NCI-H510A (cell line): ENCODE measurements at regions not wholly inside any gene's neighbourhood (a gene's known extent, or its start where the extent isn't known, plus 50 kb on each side); places are given as distances from the start of the nearest gene placed in this dataset.

ENCODE experiments used
- DNase-seq: peaks from one replicate; lab custom pipeline; 2025; lab: John Stamatoyannopoulos, UW

DNA sequence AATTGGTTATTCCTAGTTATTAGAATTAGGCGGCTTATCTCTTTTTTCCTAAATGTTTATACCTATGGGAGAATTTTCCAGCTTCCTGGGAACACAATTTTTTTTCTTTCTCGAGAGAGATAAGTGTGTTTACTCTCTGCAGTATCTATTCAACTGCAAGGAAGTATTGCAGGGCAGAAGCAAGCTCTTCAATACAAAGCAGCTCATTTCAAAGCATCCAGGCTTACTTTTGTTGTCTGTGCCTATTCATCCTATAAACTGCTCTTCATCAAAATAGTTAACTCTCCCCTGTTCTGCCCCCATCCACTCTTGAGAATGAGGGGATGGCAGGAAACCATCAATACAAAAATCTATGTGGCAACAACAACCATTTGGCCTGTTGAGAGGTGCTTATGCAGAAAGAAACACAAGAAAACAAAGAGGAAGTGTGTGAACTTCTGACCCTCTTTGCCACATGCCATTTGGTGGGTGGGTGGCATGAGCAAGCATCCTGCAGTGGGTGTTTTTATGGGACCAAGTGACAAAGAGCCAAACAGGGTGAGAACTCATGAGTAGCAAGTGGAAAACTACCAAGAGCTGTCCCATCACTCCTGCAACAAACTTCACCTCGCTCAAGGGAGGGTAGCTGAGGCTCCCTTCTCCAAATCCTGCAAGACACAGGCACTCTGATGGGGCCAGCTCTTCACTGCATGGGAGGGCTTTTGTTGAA lies 50.6 kb upstream of the MRPS6 start:
- DNase-seq, result no peak

DNA sequence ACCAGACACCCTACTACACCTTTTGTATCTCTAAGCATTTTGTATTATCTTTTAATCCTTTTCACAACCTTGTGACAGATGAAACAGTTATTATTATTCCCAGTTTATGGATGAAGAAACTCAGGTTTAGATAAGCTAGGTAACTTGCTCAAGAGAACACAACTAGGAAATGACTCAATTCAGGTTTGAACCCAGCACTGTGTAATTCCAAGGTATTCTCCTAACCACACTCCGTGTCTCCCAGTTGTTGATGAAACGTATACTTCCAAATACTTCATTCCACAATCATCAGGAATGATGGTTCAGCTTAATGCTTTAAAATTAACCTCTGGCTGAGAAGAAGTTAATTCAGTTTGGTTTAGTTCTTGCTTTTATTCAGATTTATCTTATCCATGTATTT lies 51.7 kb upstream of the MRPS6 start:
- DNase-seq, result no peak

DNA sequence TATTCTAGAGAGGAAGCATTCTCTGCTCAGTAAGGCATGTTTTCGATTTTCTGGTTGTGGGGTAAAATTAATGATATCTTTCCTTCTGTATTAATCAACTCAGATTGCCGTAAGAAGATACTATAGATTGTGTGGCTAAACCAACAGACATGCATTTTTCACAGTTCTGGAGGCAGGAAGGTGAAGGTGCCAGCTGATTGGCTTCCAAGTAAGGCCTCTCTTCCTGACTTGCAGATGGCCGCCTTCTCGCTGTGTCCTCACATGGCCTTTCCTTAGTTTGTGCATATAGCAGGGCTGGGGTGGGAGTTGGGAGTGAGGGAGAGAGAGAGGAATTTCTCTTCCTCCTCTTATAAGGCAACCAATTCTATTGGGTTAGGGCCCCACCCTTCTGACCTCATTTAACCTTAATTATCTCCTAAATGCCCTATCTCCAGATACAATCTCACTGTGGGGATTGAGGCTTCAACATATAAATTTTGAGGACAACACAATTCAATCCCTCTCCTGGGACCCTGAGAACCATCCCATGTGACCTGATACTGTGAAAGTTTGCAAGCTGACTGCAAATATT lies 52.3 kb upstream of the MRPS6 start:
- no peak for DNase-seq

DNA sequence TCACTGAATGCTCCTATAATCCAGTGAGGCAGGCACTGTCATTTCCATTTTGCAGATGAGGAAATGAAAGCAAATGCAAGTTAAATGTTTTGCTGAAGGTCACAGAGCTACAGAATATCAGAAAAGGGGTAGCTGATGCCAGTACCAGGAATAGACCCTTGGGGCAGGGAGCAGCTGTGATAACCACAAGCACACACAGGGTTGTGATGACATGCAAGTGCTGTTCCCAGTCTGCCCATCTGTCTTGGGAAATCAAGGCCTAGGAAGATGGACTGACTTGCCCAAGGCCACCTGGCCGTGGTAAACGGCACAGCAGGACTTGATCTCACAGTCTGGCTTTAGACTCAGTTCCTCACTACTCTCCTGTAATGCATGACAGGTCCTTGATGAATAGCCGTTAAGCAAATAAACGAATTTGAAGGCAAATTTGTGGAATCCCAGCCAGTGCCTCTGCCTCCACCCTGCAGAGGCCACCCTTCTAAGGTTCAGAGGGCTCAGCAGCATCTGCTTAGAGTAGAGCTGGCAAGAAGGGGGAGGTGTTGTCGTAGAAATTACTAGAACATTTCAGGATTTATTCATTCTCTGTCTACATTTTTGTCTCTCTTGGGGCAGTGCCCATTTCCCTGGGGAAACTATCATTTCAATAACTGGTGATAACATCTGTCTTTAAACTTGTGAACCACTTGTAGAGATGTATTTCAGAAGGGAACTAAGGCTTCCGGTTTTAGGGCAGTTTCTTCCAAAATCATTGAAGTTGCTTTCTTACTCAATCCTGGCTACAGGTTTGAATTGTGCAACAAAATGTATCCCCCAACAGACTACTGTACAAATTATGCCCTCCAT lies 53.2 kb upstream of the MRPS6 start:
- DNase-seq, result peak; percentile 15

DNA sequence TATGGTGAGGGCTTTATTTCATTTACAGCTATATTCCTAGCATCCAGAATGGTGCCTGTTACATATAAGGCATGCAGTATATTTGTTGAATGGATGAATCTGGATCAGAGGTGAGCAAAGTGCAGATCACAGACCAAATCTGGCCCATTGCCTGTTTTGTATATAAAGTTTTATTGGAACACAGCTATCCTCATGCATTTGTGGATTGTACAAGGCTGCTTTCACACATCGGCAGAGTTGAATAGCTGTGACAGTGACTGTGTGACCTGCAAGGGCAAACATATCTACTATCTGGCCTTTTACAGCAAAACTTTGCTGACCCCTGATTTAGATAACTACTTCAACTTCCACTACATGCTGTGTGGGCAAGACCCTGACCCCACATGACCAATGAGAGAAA lies 54.0 kb upstream of the MRPS6 start:
- DNase-seq, result no peak

DNA sequence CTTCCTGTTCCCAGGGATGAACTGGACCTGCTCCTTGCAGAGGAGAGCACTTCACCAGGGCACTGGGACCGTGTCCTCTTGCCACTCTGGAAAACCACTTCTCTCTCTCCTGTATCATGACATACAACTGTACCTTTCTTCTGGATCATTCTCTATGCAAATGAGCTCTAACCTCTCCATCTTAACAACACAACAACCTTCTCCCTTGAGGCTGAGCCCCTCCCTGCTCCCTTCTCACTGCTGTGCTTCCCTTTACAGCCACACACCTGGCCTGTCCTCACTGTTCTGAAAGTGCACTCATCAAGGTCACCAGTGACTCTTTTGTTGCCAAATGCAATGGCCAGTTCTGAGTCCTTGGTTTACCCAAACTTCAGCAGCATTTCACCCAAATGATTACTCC lies 54.5 kb upstream of the MRPS6 start:
- no peak for DNase-seq

DNA sequence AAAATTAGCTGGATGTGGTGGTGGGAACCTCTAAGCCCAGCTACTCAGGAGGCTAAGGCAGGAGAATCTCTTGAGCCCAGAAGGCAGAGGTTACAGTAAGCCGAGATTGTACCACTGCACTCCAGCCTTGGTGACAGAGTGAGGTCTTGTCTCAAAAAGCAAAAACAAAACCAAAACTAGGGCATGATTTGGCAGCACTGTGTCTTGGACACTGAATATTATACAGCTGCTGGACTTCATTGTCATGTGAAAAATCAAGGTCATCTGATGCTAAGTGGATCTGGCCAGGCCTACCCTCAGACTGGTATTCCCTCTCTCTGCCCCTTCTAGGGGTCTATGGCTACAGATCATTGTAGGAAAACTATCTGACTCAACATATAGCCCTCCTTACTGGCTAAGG lies 55.2 kb upstream of the MRPS6 start:
- no peak for DNase-seq

DNA sequence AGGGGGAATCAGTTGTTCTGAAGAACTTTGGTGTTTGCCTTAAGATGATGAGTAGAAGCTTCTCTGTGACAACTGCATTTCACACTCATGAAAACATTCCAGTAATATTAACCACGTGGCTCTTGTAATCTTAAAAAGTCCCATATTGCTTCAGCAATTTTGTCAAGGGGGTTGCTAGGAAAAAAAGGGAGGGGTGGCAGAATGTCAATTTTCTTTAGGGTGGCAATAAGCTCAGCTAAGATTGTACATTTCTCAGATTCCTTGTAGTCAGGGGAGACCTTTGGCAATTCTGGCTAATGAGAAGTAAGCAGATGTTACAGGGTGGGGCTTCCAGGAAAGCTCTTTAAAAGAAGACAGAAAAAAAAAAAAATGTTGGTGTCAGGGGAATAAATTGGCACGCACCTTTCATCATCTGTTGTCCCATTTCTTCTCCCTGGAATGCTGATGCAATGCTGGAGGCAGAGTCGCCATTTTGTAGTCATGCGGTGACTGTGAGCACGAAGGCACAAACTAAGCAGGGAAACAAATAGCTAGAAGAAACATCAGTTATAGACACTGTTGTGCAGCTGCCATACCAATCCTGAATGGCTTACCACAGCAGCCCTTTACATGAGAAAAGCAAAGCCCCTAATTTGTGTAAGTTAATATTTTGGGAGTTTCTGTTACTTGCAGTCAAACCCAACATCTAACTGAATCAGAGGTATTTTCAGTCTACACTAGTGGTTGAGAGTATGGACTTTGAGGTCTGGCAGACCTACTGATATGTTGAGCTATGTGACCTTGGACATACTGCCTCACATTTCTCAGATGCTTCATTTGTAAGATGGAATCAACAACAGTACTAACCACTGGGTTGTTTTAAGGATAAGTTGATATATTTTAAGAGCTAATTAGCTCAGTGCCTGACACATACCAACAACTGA lies 56.1 kb upstream of the MRPS6 start:
- no peak for DNase-seq

DNA sequence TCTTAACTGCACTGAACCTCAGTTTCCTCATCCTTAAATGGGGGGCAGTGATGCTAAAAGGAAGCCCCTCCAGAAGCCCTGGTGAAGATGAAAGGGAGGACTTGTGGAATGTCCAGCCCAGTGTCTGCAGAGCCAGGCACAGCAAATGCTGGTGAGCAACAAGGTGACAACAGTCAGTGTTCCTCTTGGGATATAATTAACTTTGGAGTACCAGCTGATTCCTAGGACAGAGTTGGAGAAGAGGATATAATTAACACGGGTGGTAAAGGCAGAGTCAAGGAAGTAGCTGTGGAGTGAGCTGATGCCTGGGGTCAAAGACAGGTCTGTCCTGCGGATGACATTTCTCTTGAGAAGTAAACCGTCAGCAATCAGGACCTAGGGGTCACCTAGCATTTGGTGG lies 60.7 kb upstream of the MRPS6 start:
- DNase-seq, result no peak

- no peak for DNase-seq
Measured at GRCh38 chr21:34011660-34012059, 61.7 kb upstream of the MRPS6 start.

DNA sequence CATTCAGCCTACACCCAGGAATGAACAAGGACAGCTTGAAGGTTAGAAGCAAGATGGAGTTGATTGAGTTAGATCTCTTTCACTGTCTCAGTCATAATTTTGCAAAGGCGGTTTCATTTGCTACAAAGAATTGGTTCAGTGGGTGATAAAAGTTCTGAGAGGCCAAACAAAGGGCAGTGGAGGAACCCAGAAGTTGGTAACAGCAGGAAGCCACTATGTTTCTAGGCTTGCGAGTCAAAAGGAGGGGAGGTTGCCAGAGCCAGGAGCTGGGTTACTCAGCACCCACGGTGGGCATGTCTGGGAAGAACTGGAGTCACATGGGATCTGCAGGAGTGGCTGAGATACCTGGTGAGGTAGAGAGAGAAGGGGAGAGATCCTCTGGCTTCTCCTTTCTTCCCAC lies 64.2 kb upstream of the MRPS6 start:
- DNase-seq, result no peak

- DNase-seq, result no peak
Measured at GRCh38 chr21:34008618-34009017, 64.8 kb upstream of the MRPS6 start.

- no peak for DNase-seq
Measured at GRCh38 chr21:34006611-34007168, 66.7 kb upstream of the MRPS6 start.

- no peak for DNase-seq
Measured at GRCh38 chr21:34004974-34005373, 68.4 kb upstream of the MRPS6 start.

DNA sequence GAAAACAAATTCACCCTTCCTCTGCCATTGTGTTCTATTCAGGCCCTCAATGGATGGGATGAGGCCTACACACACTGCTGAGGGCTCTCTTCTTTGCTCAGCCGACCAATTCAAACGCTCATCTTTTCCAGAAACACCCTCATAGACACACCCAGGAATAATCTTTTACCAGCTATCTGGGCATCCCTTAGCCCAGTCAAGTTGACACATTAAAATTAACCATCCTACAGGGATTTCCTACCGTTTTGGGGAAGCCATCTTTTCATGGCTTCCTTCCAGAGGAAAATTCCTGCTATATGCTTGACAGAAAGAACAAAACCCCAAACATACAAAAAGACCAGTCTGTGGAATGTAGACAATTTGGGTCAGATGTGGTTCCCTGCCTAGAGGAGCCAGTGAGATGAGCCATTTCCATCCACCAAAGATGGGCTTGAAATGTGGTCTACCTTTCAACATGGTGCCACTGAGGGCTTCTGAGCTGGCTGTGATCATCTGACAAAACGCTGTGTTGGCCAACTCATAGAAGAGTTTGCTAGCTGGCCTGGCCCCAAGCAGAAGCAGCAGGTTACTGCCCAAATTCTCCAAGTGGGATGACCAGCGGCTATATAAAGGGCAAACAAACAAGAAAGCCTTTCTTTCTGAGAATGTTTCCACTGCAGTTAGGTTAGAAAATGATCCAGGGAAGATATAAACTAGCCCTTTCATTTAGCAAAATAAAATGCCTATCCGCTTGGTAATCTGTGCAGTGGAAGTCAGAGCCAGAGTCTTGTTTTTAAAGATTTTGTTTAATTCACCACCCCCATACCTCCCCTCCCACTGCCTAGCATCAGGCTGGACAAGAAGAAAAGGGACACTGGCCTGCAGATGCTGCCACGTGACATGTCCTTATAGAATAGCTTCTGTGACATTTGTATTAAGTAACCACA lies 69.1 kb upstream of the MRPS6 start:
- DNase-seq, result no peak

DNA sequence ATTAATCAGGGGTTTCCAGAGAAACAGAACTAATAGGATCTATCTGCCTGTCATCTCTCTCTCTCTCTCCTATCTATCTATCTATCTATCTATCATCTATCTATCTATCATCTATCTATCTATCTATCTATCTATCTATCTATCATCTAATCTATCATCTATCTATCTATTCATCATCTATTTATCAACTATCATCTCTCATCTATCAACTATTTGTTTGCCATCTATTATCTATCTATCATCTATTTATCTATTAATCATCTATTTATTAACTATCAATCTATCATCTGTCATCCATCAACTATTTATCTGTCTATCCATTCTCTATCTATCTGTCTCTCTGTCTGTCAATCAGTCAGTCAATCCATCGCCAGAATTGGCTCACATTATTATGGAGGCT lies 70.0 kb upstream of the MRPS6 start:
- DNase-seq, result no peak

DNA sequence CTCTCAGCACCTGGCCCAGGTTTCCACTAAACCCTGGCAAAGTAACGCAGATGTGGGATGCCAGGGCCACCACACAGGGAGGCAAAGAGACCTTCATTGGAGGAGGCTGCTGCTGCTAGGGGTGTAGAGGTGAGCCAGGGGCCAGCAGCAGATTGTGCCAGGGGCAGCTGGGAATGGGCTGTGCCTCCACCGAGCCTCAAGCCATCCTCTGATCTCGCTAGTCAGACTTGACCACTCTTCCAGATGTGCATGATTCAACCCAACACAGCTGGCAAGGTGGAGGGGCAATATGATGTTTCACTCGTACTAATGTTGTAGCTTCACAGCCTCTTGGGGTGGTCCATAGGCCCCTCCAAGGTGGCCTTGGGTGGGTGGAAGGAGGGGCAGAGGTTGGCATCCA lies 73.0 kb upstream of the MRPS6 start:
- no peak for DNase-seq

DNA sequence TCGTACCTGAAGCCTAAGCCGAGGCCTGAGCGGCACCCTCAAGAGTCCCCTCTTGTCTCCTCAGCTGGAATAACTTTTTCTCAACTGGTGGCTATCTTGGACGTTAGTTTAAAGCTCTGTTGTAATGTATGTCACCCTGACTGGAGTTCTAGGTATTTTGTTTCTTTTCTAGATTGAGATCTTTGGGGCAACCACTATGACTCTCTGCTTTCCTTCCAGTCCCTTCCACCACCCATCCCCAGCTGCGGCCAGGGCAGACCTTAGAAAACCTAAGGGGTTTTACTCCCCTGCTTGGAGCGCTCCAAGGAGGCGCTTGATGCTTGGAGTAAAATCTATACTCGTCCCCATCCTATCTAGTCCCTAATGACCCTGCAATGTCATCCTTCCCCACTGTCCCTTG lies 74.6 kb upstream of the MRPS6 start:
- no peak for DNase-seq

DNA sequence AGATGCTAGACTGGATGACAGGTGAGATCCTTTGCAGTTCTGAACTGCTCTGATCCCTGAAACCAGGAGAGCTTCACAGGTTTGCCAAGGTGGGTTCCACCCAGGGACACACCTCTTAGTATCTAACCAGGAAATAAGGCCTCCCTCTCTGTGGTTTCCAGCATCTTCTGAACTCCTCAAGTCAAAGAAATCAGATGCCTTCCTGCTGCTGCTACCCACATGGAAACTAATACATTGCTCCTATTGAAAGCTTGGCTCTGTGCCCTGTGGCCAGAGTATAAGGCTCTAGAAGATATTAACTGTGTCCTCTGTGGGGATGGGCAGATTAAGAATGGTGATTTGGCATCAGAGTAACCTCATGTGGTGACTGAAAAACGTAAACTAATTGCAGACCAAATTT lies 75.0 kb upstream of the MRPS6 start:
- no peak for DNase-seq

GRCh38 chr21:33997436-33997835 lies 75.9 kb upstream of the MRPS6 start:
- DNase-seq, result no peak

DNA sequence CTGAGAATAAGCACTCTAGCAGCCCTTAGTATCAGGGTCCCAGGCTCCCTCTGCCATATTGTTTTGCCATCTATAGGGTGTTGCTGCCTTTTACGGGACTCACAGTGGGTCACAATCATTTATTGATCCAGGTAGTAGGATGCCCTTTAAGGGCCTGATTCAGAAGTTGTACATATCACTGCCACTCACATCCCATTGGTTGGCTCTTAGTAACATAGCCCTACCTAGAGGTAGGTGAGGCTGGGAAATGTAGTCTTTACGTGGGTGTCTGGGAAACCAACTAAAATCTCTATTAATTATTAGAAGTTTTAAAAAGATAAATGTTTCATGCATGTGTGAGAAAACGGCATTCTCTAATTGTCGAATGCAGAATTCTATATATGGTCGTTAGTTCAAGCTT lies 78.8 kb upstream of the ATP5PO start:
- no peak for DNase-seq
